ENCODE measurements at regions not wholly inside any gene's neighbourhood (a gene's known extent, or its start where the extent isn't known, plus 50 kb on each side); places are given as distances from the start of the nearest gene placed in this dataset.

- TF ChIP-seq POLR2AphosphoS5 (IDR thresholded peaks at IDR 0.05; ENCODE audit: insufficient read depth, low read depth, low read length) (no peak), CTCF (IDR thresholded peaks at IDR 0.05; ENCODE audit: extremely low read depth in 1 of 2, insufficient read depth in 1 of 2, low read depth in 1 of 2, low read length in 2 of 2) (no peak), MAX (IDR thresholded peaks at IDR 0.05; ENCODE audit: insufficient read depth, insufficient read length) (no peak), EZH2 (IDR thresholded peaks at IDR 0.05; ENCODE audit: borderline replicate concordance, low read depth, low read length, severe bottlenecking) (no peak), POLR2A (IDR thresholded peaks at IDR 0.05; ENCODE audit: low read depth, low read length) (no peak), JUN (IDR thresholded peaks at IDR 0.05; ENCODE audit: borderline replicate concordance, insufficient read depth, insufficient read length, low read depth) (no peak), MYC (IDR thresholded peaks at IDR 0.05; ENCODE audit: low read depth, low read length) (no peak), GATA2 (IDR thresholded peaks at IDR 0.05; ENCODE audit: insufficient read depth, insufficient read length, low read depth, low read length) (no peak), FOS (IDR thresholded peaks at IDR 0.05; ENCODE audit: borderline replicate concordance, insufficient read depth, low read length) (no peak)
Measured at GRCh38 chr20:63082939-63083735, 76.4 kb upstream of the BHLHE23 start.
